ENCODE measurements at regions not wholly inside any gene's neighbourhood (a gene's known extent, or its start where the extent isn't known, plus 50 kb on each side); places are given as distances from the start of the nearest gene placed in this dataset.

DNA sequence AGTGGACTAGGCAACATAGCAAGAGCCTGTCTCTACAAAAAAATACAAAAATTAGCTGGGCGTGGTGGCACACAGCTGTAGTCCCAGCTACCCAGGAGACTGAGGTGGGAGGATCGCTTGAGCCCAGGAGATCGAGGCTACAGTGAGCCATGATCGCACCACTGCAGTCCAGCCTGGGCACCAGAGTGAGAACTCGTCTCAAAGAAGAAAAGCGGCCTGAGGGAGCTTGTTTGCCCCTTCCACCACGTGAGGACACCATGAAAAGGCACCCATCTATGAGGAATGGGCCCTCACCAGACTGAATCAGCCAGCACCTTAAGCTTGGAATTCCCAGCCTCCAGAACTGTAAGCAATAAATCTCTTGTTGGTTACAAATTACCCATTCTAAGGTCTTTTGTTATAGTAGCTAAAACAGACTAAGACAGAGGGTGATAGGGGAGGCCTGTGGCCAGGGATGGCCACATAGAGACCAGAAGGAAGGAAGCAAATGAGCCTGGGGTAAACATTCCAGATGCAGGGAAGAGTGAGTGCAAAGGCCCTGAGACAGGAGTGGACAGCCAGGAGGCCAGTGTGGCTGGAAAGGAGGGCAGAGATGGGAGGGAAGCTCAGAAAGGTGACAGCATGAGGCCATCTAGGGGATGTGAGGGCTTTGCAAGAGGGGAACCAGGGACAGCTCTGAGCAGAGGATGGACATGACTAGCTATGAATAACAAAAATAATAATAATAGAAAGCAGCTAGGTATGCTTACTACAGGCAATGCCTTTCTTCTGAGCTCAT lies 120.1 kb downstream of the MATN1 start:
- TF ChIP-seq, protein P1, sequence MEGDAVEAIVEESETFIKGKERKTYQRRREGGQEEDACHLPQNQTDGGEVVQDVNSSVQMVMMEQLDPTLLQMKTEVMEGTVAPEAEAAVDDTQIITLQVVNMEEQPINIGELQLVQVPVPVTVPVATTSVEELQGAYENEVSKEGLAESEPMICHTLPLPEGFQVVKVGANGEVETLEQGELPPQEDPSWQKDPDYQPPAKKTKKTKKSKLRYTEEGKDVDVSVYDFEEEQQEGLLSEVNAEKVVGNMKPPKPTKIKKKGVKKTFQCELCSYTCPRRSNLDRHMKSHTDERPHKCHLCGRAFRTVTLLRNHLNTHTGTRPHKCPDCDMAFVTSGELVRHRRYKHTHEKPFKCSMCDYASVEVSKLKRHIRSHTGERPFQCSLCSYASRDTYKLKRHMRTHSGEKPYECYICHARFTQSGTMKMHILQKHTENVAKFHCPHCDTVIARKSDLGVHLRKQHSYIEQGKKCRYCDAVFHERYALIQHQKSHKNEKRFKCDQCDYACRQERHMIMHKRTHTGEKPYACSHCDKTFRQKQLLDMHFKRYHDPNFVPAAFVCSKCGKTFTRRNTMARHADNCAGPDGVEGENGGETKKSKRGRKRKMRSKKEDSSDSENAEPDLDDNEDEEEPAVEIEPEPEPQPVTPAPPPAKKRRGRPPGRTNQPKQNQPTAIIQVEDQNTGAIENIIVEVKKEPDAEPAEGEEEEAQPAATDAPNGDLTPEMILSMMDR (IDR thresholded peaks at IDR 0.05) = no peak
- no peak for TF ChIP-seq POLR2A (IDR thresholded peaks at IDR 0.05; ENCODE audit: low read length)
- no peak for TF ChIP-seq POLR2AphosphoS2 (conservative IDR thresholded peaks at IDR 0.05; ENCODE audit: low read length)
- no peak for TF ChIP-seq SREBF2 (IDR thresholded peaks at IDR 0.05)
- no peak for TF ChIP-seq KDM1A (IDR thresholded peaks at IDR 0.05; ENCODE audit: low read depth)
- TF ChIP-seq PHF8 (IDR thresholded peaks at IDR 0.05; ENCODE audit: borderline replicate concordance, low read depth) = no peak
- TF ChIP-seq, protein P2, sequence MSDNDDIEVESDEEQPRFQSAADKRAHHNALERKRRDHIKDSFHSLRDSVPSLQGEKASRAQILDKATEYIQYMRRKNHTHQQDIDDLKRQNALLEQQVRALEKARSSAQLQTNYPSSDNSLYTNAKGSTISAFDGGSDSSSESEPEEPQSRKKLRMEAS (IDR thresholded peaks at IDR 0.05) = no peak
- no peak for TF ChIP-seq CEBPB (IDR thresholded peaks at IDR 0.05)
- no peak for TF ChIP-seq JUN (IDR thresholded peaks at IDR 0.05)
- TF ChIP-seq NR3C1 (IDR thresholded peaks at IDR 0.05) = no peak
- TF ChIP-seq, protein P3, sequence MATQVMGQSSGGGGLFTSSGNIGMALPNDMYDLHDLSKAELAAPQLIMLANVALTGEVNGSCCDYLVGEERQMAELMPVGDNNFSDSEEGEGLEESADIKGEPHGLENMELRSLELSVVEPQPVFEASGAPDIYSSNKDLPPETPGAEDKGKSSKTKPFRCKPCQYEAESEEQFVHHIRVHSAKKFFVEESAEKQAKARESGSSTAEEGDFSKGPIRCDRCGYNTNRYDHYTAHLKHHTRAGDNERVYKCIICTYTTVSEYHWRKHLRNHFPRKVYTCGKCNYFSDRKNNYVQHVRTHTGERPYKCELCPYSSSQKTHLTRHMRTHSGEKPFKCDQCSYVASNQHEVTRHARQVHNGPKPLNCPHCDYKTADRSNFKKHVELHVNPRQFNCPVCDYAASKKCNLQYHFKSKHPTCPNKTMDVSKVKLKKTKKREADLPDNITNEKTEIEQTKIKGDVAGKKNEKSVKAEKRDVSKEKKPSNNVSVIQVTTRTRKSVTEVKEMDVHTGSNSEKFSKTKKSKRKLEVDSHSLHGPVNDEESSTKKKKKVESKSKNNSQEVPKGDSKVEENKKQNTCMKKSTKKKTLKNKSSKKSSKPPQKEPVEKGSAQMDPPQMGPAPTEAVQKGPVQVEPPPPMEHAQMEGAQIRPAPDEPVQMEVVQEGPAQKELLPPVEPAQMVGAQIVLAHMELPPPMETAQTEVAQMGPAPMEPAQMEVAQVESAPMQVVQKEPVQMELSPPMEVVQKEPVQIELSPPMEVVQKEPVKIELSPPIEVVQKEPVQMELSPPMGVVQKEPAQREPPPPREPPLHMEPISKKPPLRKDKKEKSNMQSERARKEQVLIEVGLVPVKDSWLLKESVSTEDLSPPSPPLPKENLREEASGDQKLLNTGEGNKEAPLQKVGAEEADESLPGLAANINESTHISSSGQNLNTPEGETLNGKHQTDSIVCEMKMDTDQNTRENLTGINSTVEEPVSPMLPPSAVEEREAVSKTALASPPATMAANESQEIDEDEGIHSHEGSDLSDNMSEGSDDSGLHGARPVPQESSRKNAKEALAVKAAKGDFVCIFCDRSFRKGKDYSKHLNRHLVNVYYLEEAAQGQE (IDR thresholded peaks at IDR 0.05) = no peak
- TF ChIP-seq RFX5 (IDR thresholded peaks at IDR 0.05) = no peak
- no peak for TF ChIP-seq CHD2 (IDR thresholded peaks at IDR 0.05; ENCODE audit: low read length, partially characterized antibody)
